ENCODE measurements at regions not wholly inside any gene's neighbourhood (a gene's known extent, or its start where the extent isn't known, plus 50 kb on each side); places are given as distances from the start of the nearest gene placed in this dataset.

DNA sequence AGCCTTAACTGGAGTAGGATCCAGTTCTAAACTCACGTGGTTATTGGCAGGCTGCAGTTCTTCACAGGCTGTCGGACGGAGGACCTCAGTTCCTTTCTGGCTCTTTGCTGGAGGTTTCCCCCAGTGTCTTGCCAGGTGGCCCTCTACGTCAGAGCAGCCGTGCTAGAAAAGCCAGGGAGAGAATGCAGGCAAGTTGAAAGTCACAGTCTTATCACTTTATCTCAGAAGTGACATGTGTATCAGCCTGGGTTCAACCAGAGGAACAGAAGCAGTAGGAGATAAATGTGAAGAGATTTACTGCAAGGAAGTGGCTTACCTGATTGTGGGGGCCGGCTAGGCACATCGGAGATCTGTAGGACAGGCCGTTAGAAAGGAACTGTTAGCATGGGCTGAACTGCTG, 125.3 kb upstream of the BNIP2 start:
- TF ChIP-seq, protein P1, sequence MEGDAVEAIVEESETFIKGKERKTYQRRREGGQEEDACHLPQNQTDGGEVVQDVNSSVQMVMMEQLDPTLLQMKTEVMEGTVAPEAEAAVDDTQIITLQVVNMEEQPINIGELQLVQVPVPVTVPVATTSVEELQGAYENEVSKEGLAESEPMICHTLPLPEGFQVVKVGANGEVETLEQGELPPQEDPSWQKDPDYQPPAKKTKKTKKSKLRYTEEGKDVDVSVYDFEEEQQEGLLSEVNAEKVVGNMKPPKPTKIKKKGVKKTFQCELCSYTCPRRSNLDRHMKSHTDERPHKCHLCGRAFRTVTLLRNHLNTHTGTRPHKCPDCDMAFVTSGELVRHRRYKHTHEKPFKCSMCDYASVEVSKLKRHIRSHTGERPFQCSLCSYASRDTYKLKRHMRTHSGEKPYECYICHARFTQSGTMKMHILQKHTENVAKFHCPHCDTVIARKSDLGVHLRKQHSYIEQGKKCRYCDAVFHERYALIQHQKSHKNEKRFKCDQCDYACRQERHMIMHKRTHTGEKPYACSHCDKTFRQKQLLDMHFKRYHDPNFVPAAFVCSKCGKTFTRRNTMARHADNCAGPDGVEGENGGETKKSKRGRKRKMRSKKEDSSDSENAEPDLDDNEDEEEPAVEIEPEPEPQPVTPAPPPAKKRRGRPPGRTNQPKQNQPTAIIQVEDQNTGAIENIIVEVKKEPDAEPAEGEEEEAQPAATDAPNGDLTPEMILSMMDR (IDR thresholded peaks at IDR 0.05), result no peak
- TF ChIP-seq, protein P2, sequence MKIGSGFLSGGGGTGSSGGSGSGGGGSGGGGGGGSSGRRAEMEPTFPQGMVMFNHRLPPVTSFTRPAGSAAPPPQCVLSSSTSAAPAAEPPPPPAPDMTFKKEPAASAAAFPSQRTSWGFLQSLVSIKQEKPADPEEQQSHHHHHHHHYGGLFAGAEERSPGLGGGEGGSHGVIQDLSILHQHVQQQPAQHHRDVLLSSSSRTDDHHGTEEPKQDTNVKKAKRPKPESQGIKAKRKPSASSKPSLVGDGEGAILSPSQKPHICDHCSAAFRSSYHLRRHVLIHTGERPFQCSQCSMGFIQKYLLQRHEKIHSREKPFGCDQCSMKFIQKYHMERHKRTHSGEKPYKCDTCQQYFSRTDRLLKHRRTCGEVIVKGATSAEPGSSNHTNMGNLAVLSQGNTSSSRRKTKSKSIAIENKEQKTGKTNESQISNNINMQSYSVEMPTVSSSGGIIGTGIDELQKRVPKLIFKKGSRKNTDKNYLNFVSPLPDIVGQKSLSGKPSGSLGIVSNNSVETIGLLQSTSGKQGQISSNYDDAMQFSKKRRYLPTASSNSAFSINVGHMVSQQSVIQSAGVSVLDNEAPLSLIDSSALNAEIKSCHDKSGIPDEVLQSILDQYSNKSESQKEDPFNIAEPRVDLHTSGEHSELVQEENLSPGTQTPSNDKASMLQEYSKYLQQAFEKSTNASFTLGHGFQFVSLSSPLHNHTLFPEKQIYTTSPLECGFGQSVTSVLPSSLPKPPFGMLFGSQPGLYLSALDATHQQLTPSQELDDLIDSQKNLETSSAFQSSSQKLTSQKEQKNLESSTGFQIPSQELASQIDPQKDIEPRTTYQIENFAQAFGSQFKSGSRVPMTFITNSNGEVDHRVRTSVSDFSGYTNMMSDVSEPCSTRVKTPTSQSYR (CRISPR knock-in tag; IDR thresholded peaks at IDR 0.05), result no peak
- no peak for TF ChIP-seq SP1 (CRISPR knock-in tag; conservative IDR thresholded peaks at IDR 0.05)
- no peak for TF ChIP-seq FOXP1 (CRISPR knock-in tag; IDR thresholded peaks at IDR 0.05; ENCODE audit: borderline replicate concordance)
- TF ChIP-seq CREB1 (CRISPR knock-in tag; IDR thresholded peaks at IDR 0.05), result no peak
- no peak for TF ChIP-seq IRF2 (CRISPR knock-in tag; IDR thresholded peaks at IDR 0.05; ENCODE audit: borderline replicate concordance, low read depth)
- TF ChIP-seq, protein P3, sequence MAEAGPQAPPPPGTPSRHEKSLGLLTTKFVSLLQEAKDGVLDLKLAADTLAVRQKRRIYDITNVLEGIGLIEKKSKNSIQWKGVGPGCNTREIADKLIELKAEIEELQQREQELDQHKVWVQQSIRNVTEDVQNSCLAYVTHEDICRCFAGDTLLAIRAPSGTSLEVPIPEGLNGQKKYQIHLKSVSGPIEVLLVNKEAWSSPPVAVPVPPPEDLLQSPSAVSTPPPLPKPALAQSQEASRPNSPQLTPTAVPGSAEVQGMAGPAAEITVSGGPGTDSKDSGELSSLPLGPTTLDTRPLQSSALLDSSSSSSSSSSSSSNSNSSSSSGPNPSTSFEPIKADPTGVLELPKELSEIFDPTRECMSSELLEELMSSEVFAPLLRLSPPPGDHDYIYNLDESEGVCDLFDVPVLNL (CRISPR knock-in tag; IDR thresholded peaks at IDR 0.05; ENCODE audit: borderline replicate concordance, low read depth), result no peak
- TF ChIP-seq, protein P4, sequence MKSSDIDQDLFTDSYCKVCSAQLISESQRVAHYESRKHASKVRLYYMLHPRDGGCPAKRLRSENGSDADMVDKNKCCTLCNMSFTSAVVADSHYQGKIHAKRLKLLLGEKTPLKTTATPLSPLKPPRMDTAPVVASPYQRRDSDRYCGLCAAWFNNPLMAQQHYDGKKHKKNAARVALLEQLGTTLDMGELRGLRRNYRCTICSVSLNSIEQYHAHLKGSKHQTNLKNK (CRISPR knock-in tag; IDR thresholded peaks at IDR 0.05), result no peak
- no peak for TF ChIP-seq CREM (CRISPR knock-in tag; IDR thresholded peaks at IDR 0.05)
- no peak for TF ChIP-seq ZNF121 (CRISPR knock-in tag; IDR thresholded peaks at IDR 0.05)
- TF ChIP-seq, protein P5, sequence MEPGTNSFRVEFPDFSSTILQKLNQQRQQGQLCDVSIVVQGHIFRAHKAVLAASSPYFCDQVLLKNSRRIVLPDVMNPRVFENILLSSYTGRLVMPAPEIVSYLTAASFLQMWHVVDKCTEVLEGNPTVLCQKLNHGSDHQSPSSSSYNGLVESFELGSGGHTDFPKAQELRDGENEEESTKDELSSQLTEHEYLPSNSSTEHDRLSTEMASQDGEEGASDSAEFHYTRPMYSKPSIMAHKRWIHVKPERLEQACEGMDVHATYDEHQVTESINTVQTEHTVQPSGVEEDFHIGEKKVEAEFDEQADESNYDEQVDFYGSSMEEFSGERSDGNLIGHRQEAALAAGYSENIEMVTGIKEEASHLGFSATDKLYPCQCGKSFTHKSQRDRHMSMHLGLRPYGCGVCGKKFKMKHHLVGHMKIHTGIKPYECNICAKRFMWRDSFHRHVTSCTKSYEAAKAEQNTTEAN (CRISPR knock-in tag; IDR thresholded peaks at IDR 0.05), result no peak
- TF ChIP-seq ZBTB21 (CRISPR knock-in tag; IDR thresholded peaks at IDR 0.05; ENCODE audit: borderline replicate concordance), result no peak
- TF ChIP-seq GABPB1 (CRISPR knock-in tag; IDR thresholded peaks at IDR 0.05), result no peak
- no peak for TF ChIP-seq NR3C1 (CRISPR knock-in tag; conservative IDR thresholded peaks at IDR 0.05; ENCODE audit: low read depth)

All from WTC11 (cell line).